ENCODE measurements at regions not wholly inside any gene's neighbourhood (a gene's known extent, or its start where the extent isn't known, plus 50 kb on each side); places are given as distances from the start of the nearest gene placed in this dataset.

- no peak for DNase-seq (ENCODE audit: low spot score)
Measured at GRCh38 chr18:57202881-57203280, 56.0 kb downstream of the BOD1L2 start.

- DNase-seq (ENCODE audit: low spot score): no peak
Measured at GRCh38 chr18:57205641-57206040, 58.8 kb downstream of the BOD1L2 start.

- DNase-seq (ENCODE audit: low spot score): no peak
Measured at GRCh38 chr18:57207124-57207916, 60.4 kb downstream of the BOD1L2 start.

- no peak for DNase-seq (ENCODE audit: low spot score)
Measured at GRCh38 chr18:57208047-57208446, 61.2 kb downstream of the BOD1L2 start.

GRCh38 chr18:57209713-57210106 lies 62.8 kb downstream of the BOD1L2 start:
- no peak for DNase-seq (ENCODE audit: low spot score)

GRCh38 chr18:57210107-57210715 lies 63.3 kb downstream of the BOD1L2 start:
- DNase-seq (ENCODE audit: low spot score): peak; percentile 71

GRCh38 chr18:57210716-57211411 lies 64.0 kb downstream of the BOD1L2 start:
- DNase-seq (ENCODE audit: low spot score): no peak

GRCh38 chr18:57211412-57211750 lies 64.5 kb downstream of the BOD1L2 start:
- DNase-seq (ENCODE audit: low spot score): no peak

GRCh38 chr18:57211776-57212175 lies 64.9 kb downstream of the BOD1L2 start:
- no peak for DNase-seq (ENCODE audit: low spot score)

- DNase-seq (ENCODE audit: low spot score): no peak
Measured at GRCh38 chr18:57212678-57213077, 65.8 kb downstream of the BOD1L2 start.

- DNase-seq (ENCODE audit: low spot score): no peak
Measured at GRCh38 chr18:57214976-57215375, 68.1 kb downstream of the BOD1L2 start.

GRCh38 chr18:57218281-57218680 lies 71.4 kb downstream of the BOD1L2 start:
- DNase-seq (ENCODE audit: low spot score): no peak

- no peak for DNase-seq (ENCODE audit: low spot score)
Measured at GRCh38 chr18:57219964-57220363, 73.1 kb downstream of the BOD1L2 start.

- DNase-seq (ENCODE audit: low spot score): peak; percentile 66
Measured at GRCh38 chr18:57220480-57220879, 73.6 kb downstream of the BOD1L2 start.

GRCh38 chr18:57220930-57221483 lies 74.1 kb downstream of the BOD1L2 start:
- no peak for DNase-seq (ENCODE audit: low spot score)

- peak; percentile 77 for DNase-seq (ENCODE audit: low spot score)
Measured at GRCh38 chr18:57223144-57223870, 76.4 kb downstream of the BOD1L2 start.

- DNase-seq (ENCODE audit: low spot score): no peak
Measured at GRCh38 chr18:57230861-57231585, 84.1 kb downstream of the BOD1L2 start.

GRCh38 chr18:57231864-57232263 lies 85.0 kb downstream of the BOD1L2 start:
- DNase-seq (ENCODE audit: low spot score): no peak

- no peak for DNase-seq (ENCODE audit: low spot score)
Measured at GRCh38 chr18:57234346-57234745, 87.5 kb downstream of the BOD1L2 start.

- no peak for DNase-seq (ENCODE audit: low spot score)
Measured at GRCh38 chr18:57241869-57242268, 95.0 kb downstream of the BOD1L2 start.

GRCh38 chr18:57242285-57242684 lies 95.4 kb downstream of the BOD1L2 start:
- no peak for DNase-seq (ENCODE audit: low spot score)
